ENCODE measurements at regions not wholly inside any gene's neighbourhood (a gene's known extent, or its start where the extent isn't known, plus 50 kb on each side); places are given as distances from the start of the nearest gene placed in this dataset.
A peak's percentile ranks its signal among the peaks of the same experiment; 100 is the strongest.

DNA sequence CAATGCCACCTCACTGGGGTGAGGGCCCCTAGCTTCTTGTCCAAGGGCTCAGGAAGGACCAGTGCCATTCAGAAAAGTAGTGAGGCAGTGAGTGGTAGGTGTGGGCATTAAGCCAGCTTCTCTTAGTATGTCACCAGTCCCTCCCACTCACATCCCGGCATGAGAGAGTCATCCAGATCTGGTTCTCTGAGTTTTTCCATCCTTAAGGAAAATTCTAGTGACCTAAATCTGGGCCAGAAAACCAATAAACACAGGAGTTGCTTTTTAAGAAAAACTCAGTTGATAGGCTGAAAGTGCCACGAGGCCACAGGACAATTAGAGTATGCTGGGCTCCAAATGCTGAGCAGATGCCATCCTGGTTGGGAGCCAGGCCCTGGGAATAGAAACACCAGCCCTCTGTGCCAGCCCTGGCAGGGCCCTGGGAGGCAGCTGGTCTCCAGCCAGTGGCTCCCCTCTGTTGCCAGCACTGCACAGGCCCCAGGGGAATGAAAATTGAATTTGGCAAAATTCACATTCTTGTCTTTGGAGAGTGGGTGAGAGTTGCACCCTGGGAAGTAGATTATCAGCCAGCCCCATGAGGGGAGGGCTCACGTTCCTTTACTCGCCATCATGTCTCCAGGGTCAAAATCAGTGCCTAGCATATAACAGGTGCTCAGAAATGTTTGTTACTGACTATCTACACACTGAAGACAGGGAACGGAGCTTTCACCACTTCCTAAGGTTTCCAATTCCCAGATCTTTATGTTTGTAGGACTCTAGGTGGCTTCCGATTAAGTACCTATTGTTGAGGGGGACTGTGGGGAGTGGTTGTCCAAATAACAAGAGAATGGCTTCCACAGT lies 52.8 kb downstream of the FAM43A start:
- no peak for DNase-seq (ENCODE audit: low spot score)

DNA sequence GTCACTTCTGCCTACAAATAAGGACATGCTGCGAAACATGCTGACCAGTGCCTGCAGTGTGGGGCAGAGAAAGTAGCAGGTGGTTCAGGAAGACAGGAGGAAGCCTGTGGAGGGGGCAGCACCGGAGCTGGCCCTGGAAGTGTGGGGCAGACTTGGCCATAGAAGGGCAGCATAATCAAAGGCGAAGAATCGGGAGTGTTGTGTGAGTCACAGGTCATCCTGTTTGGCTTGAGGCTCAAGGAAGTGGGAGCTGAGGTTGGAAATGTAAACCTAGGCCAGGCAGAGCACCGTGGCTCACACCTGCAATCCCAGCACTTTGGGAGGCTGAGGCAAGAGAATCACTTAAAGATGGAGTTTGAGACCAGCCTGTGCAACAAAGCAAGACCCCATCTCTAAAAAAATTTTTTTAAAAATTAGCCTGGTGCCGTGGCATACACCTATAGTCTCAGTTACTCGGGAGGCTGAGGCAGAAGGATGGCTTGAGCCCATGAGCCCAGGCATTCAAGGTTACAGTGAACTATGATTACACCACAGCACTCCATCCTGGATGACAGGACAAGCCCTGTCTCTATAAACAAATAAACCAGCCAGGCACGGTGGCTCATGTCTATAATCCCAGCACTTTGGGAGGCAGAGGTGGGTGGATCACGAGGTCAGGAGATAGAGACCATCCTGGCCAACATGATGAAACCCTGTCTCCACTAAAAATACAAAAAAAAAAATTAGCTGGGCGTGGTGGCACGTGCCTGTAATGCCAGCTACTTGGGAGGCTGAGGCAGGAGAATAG lies 54.0 kb downstream of the FAM43A start:
- no peak for DNase-seq (ENCODE audit: low spot score)

DNA sequence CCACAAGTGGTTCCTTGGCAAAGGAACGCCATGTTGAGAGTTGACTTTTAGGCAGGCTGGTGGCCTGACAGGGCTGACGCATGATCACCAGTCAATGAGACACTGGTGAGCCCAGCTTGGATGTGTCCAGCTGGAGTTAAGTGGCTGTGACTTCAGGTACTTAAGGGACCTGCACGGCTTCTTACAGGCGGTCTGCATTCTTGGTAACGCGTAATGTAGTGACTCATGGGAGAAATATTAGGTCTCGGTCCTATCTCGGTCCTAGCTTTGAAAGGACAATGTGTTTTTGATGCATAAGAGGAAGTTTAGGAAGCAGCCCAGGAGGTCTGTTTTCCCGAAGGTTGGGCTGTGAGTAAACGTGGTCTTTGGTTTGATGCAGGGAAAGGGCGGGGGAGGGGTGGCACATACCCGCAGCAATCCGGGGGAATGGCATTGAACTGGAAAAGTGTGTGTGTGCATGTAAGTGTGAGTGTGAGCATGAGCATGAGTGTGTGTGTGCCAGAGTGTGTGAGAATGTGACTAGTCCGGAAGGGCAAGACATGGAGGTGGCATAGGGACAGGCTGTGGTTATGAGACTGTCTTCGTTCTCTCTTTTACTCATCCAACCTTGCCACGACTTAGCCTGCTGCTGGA lies 55.3 kb downstream of the FAM43A start:
- DNase-seq (ENCODE audit: low spot score) = no peak

DNA sequence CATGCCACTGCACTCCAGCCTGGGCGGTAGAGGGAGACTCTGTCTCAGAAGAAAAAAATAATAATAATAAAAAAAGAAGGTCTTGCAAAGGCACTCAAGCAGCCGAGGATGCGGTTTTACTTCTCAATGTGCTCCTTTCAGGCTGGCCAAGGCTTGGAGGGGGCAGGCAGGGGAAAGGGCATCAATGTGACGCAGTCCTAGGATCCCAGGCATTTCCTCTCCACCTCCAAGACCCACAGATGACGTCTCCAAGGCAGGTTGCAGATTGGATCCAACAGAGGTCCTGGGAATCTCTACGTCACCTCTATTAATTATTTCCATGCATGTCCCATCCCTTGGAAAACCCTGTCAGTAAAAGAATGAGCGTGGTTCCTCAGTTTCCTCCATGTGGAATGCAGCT lies 56.2 kb downstream of the FAM43A start:
- no peak for DNase-seq (ENCODE audit: low spot score)

DNA sequence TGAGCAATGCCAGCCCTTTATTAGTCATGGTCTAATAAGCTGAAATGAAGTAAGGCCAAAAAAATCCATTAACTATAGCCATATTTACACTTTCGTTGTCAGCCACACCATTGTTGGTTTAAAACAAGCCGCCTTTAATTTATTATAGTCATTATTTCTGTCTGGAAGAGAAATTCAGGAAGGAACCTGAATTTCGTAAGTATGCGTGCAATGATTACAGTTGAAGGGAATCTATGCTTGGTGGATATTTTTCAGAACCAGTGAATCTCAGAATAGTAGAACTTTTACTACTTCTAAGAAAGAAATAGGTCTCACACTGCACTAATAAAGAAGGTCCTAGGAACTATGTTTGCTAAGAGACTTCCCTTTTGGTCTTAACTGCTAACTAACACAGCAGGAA lies 59.1 kb downstream of the FAM43A start:
- DNase-seq (ENCODE audit: low spot score) = no peak

DNA sequence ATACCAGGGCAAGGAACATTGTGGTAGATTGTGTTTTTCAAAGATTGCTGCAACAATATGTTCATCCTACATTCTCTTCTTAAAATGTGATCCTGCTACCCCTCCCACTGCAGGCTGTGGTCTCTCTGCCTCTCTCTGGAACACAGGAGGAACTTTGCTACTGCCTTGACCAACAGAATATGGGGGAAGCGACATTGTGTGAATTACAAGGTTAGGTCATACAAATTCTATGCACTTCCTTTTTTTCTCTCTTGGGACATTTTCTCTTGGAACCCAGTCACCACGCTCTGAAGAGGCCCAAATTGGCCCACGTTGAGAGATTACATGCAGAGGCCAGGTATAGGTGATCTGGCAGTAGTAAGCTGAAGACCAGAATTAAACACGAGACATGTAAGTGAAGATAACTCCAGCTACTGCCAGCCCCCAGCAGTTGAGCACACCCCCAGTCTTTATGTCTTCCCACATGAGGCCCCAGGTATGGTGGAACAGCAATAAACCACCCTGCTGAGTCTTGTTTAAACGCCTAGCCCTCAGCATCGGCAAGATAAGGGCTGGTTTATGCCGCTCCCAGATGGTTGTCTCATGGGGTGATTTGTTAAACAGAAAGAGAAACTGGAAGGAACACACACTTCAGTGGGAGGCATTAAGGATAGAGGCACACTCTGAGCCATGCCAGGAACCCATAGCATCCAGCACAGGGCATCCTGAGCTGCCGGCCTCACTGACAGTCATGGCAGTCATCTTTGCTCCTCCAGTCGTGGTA lies 59.9 kb downstream of the FAM43A start:
- DNase-seq (ENCODE audit: low spot score) = no peak

DNA sequence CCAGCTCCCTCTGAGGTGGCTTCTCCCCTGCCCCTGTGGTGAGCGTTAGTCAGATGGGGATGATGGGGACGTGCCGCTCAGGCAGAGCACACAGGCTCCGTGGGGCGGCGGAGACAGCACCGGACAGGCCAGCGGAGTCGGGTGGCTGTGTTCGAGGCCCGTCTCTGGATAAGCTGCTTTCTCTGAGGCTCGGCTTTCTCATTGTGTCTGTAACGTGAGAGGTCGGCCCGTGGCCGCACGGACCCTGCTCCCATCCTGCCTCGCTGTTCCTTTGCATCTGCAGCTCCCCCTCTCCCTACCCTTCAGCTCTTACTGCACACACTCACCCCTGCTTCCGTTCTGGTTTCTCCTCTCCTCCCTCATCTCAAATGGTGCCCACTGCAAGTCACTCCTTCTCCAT lies 62.5 kb downstream of the FAM43A start:
- DNase-seq (ENCODE audit: low spot score) = no peak

DNA sequence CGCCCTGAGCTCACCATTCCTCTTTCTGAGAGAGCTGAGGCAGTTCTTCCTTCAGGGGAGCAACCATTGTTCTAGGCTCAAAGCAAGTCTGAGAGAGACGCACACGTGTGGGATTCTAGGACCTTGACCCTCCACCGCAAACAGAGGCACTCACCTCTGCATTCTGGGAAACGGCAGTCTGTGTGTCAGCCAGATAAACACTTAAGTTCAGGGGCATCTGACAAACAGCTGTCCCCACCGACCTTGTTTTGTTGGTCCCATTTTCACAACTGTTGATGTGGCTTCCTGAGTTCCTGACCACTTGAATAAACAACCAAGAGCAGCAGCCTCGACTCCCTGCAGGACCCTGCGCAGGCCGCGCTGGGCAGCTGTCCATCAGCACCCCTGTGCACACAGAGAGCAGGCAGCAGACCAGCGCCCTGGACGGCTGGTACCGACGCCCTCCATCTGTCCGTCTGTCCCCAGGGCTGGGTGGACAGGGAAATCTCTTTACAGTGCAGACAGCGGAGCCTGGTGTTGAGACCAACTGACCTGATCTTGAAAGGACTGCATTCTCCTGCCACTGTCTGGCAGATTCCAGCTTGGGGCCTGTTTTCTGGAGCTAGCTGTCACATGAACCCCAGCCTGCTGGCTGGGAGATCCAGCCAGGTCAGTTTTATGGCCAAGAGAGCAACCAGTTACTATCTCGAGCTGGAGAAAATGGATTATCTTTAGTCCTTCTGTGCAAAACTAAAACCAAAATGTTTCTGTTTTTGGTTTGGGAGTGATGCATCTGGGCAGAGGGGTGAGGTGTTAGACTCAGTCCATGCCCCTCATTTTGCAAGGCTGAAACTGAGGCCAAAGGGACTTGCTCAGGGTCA lies 64.2 kb downstream of the FAM43A start:
- DNase-seq (ENCODE audit: low spot score) = peak; percentile 22

DNA sequence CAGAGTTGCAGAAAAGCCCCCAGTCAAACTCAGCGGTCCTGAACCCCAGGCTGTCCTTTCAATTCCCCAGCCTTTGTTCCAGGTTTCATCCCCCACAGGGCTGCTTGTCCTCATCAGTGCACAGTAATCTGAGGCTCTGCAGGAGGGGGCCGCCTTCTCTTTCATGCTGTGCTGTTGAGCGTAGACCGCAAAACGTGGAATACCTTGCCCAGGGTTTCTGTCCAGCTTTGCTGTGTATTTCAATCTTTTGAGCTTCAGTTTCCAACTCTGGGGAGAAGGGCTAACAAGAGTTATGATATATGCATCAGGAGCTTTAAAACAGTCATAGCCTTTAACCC lies 64.8 kb downstream of the FAM43A start:
- DNase-seq (ENCODE audit: low spot score) = no peak

DNA sequence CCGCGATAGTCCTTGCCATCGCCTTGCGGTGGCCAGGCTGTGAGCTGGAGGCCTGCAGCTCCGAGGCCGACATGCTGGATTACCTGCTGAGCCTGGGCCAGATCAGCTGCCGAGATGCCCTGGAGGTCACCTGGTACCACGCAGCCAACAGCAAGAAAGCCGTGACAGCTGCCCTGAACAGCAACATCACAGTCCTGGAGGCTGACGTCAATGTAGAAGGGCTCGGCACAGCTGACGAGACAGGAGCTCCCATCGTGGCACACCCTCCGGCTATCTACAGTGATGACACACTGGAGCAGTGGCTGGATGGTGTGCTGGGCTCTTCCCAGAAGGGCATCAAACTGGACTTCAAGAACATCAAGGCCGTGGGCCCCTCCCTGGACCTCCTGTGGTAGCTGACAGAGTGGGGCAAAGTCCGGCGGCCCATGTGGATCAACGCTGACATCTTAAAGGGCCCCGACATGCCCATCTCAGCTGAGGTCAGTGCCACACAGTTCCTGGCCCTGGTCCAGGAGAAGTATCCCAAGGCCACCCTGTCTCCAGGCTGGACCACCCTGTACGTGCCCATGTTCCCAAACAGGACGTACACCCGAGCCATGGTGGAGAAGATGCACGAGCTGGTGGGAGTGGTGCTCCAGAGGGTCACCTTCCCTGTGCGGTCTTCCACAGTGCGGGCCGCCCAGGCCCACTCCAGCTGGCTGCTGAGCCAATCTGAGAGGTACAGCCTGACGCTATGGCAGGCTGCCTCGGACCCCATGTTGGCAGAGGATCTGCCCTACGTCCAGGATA lies 70.2 kb downstream of the FAM43A start:
- DNase-seq (ENCODE audit: low spot score) = no peak

DNA sequence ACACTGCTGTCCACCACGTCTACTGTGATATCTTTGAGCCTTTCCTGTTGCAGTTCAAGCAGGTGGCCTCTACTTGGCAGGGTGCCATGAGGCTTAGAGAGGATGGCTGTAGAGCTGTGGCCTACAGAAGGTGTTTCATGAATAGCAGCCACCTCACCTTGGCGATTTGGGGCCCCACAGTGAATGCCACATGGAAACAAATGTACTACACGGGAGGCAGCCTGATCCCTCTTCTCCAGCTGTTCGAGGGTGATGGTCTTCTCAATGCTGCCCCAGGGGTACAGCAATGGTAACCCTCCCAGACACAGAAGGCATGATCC lies 70.7 kb downstream of the FAM43A start:
- DNase-seq (ENCODE audit: low spot score) = no peak

DNA sequence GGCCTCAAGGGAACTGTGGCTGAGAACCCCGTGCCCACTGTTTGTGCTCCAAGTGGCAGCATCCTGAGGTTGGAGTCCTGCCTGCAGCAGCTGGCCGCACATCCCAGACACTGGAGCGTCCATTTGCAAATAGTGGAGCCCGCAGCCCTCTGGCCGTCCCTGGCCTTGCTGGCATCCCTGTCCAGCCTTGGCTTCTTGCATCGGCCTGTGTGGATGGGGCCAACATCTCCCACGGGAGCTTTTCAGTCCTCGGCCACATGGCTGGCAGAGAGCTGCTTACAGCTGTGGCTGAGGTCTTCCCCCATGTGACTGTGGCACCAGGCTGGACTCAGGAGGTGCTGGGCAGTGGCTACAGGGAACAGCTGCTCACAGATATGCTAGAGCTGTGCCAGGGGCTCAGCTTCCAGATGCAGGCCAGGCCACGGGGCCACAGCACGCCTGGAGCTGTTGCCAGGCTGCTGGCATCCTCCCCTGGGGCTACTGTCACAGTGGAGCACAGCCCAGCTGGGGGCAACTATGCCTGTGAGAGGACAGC lies 71.2 kb downstream of the FAM43A start:
- no peak for DNase-seq (ENCODE audit: low spot score)

DNA sequence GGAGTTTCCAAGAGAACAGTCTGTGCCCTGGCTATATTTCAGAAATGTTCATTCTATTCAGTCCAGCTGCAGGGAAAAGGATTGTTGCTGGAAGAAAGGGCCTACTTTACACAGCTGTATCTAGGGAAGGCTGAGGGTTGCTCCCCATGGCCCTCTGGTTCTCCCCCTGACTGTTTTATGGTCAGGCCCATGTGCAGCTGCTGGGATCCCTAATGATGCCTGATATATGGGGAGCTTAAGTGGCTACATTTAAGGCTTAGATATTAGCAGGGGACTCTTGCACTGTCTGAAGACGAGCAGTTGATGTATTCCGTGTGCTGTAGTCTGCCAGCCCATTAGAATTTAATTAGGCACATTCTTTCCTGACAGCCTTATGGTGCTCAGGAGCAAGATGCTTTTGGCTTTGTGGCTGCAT lies 72.0 kb downstream of the FAM43A start:
- no peak for DNase-seq (ENCODE audit: low spot score)

DNA sequence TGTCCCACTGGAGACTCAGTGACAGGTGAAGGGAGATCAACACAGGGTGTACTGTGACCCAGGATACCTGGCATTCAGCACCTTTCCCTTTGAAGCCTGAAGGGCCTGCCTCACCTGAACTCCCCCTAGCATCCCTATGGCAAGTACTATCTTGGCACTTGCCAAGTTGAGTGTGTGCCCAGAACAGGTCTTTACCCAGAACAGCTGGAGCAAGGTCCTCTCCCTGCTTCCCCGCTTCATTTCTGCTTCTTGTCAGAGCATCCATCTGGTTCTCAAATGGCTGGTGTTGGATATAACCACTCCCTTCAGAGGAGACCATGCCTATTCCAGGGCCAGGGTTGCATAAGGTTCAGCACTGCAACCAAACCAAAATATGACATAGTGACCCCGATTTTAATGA lies 73.0 kb downstream of the FAM43A start:
- no peak for DNase-seq (ENCODE audit: low spot score)

DNA sequence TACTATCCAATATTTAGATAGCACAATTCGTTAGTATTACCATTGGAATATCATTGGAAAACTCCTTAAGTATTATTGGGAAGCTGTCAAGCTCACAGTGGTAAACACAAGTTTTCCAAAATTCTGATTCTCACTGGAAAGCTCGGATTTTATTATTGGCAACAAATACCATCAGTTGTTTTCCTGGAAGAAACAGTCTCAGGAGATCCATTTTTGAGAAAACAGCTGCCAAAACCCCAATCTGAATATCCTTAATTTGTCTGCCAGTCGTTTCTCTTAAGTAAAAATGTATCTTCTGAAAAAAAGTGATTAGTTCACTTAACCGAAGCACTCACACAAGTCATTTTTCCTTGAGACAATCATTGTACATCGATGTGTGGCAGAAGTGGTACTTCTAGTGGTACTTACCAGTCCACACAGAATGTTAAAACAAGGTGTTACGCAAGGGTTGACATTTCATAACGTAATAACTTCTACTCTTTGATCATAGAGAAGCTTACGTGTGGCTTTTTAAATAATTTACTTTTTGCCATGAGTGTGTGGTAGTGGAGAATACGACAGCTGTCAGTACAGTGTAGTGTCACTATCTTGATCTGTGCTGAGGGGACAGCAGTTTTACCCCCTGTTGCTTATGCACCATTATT lies 74.9 kb downstream of the FAM43A start:
- DNase-seq (ENCODE audit: low spot score) = no peak

DNA sequence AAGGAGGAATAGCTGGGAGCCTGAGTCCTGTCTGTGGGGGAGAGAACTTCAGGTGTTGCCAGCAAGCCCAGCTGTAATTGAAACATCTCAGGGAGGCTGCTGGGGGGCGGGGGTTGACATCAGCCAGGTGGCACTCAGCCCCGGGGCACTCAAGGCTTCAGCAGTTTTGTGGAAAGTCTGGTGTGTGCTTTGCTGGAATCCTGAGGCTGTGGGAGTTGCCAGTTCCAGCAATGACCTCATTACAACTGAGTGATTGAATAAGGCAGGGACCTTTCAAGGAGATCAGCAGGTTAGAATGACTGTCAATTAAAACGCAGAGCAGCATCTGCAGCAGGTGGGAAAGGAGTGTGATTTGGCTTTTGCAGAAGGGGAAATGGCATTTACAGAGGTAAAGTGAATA lies 75.7 kb downstream of the FAM43A start:
- no peak for DNase-seq (ENCODE audit: low spot score)

DNA sequence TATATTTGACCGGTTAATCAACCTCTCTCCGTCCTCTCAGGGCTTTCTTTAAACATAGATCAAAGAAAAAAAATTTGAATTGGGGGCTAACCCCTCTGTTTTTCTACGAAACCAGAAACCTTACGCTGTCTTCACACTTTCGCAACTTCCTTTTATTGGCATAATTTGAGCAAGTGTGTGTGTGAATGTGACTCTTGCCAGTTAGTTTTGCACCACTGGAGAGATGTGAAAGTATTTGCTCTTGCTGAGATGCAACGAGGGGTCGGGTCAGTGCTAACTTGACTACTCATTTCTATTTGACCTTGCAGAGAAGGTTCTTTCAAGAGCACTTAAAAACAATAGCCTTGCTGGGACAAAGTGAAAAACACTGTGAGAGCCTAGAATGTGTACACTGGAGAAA lies 81.2 kb downstream of the FAM43A start:
- DNase-seq (ENCODE audit: low spot score) = no peak

DNA sequence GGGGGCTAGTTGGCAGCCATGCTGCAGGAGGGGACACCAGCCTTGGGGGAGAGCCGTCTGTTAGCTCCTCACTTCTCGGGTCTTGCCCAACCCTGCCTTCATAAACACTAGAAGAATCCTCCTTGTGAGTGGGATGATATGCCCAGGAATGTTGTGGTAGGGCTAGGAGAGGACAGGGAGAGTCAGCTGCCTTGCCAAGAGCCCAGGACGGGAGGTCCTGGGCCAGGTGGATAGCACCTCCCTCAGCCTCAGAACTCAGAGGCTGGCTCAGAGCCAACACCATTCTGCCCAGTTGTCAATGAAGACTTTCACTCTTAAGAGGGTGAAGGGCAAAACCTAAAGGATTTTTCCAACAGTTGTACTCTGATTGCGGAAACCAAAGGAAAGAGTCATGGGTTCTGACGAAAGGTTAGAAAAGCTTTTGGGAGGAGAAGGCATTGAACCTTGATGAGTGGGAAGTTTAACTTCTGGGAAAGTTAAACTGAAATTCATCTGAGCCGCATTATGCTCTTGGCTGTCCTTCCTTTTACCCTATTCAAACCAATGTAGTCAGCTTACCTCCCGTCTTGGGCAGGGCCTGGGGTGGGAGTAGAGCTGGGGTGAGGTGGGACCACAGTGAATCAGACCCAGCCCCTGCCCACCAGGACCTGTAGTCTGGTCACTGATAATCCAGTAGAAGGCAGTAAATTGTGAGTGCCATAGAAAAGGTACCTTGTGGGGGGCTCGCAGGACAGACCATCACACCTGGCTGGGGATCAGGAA lies 81.9 kb downstream of the FAM43A start:
- DNase-seq (ENCODE audit: low spot score) = no peak

DNA sequence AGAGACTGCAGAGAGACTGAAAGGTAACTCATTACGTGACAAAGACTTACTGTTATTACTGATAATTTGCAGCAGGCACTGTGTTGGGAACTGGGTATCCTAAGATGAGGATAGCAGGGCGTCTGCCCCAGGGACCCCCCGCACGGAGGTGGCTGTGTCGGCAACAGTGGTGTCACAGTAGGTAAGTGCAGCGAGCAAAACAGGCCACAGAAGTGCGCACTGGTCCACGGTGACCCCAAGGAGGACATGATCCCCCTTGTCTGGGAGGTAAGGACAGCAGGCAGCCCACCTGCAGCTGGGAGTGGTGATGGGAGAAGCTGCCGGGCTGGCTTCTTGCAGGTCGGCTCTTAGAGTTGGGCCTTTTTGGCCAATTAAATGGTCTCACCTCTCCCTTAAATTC lies 82.9 kb downstream of the FAM43A start:
- no peak for DNase-seq (ENCODE audit: low spot score)

Data from HuH-7.5 (cell line).